Liver (tissue), 8 donors: ENCODE measurements at regions not wholly inside any gene's neighbourhood (a gene's known extent, or its start where the extent isn't known, plus 50 kb on each side); places are given as distances from the start of the nearest gene placed in this dataset.

Experiments
- DNase-seq: peaks from one replicate; pipeline ENCODE4 v3.0.0-alpha.2; 2017; ENCODE audit warnings: low spot score
- H3K27ac ChIP-seq, 2 donors: one replicate each; pipeline ENCODE4 v1.7.0; 2013; ENCODE audit warnings: inconsistent platforms in 2 of 2, low read length in 2 of 2, control low read depth in 1 of 2, low read depth in 1 of 2, mild to moderate bottlenecking in 1 of 2
- H3K27me3 ChIP-seq, 4 donors: one replicate each; pipeline versions ENCODE4 v1.6.1 to v1.7.0; 2013; ENCODE audit warnings: low read length in 3 of 4, inconsistent platforms in 1 of 4, mild to moderate bottlenecking in 1 of 4, moderate library complexity in 1 of 4; ENCODE audit not compliant: control insufficient read depth in 4 of 4, insufficient read depth in 4 of 4
- H3K36me3 ChIP-seq, 4 donors: one replicate each; pipeline versions ENCODE4 v1.6.1 to v1.7.0; 2013; ENCODE audit warnings: low read length in 3 of 4, mild to moderate bottlenecking in 3 of 4, low read depth in 1 of 4, moderate library complexity in 1 of 4; ENCODE audit not compliant: control insufficient read depth in 4 of 4, insufficient read depth in 3 of 4
- H3K4me1 ChIP-seq, 4 donors: one replicate each; pipeline versions ENCODE4 v1.6.1 to v1.7.0; 2013; ENCODE audit warnings: low read length in 3 of 4, mild to moderate bottlenecking in 3 of 4, moderate library complexity in 1 of 4; ENCODE audit not compliant: control insufficient read depth in 4 of 4, insufficient read depth in 4 of 4
- H3K4me3 ChIP-seq, 3 donors: one replicate each; pipeline versions ENCODE4 v1.6.1 to v1.7.0; 2013; ENCODE audit warnings: low read length in 3 of 3, control low read depth in 1 of 3, low read depth in 1 of 3, mild to moderate bottlenecking in 1 of 3
- H3K9ac ChIP-seq, 2 donors: one replicate each; pipeline ENCODE4 v1.7.0; 2013; ENCODE audit warnings: low read length in 2 of 2, mild to moderate bottlenecking in 2 of 2, moderate library complexity in 2 of 2, control low read depth in 1 of 2, low read depth in 1 of 2
- H3K9me3 ChIP-seq, 4 donors: one replicate each; pipeline versions ENCODE4 v1.6.1 to v1.7.0; 2013; ENCODE audit warnings: low read length in 3 of 4; ENCODE audit not compliant: control insufficient read depth in 4 of 4
- CTCF ChIP-seq: fragments of 150-350 bp; IDR thresholded peaks from 2 replicates; pipeline ENCODE4 v1.5.1; 2017; ENCODE audit warnings: improper control_type of control experiment, low read depth, low read length; ENCODE audit not compliant: missing input control
- FOXA2 ChIP-seq: IDR thresholded peaks from 2 replicates; pipeline ENCODE4 v1.6.1; 2016; ENCODE audit warnings: antibody characterized with exemption
- HNF4G ChIP-seq: IDR thresholded peaks from 2 replicates; pipeline ENCODE4 v1.6.1; 2016; ENCODE audit warnings: antibody characterized with exemption
- JUND ChIP-seq, 2 donors: IDR thresholded peaks; 2 replicates each; pipeline ENCODE4 v1.6.1; 2016; ENCODE audit warnings: antibody characterized with exemption in 2 of 2
- MAX ChIP-seq: IDR thresholded peaks from 2 replicates; pipeline ENCODE4 v1.6.1; 2016; ENCODE audit warnings: antibody characterized with exemption
- RAD21 ChIP-seq, 2 donors: IDR thresholded peaks; 2 replicates each; pipeline ENCODE4 v1.6.1; 2016; ENCODE audit warnings: antibody characterized with exemption in 2 of 2, mild to moderate bottlenecking in 2 of 2
- SP1 ChIP-seq: IDR thresholded peaks from 2 replicates; pipeline ENCODE4 v1.6.1; 2018; ENCODE audit warnings: antibody characterized with exemption, mild to moderate bottlenecking
- TAF1 ChIP-seq: conservative IDR thresholded peaks from 2 replicates; pipeline ENCODE4 v1.6.1; 2016; ENCODE audit warnings: antibody characterized with exemption, mild to moderate bottlenecking
- YY1 ChIP-seq: IDR thresholded peaks from 2 replicates; pipeline ENCODE4 v1.6.1; 2016; ENCODE audit warnings: antibody characterized with exemption, mild to moderate bottlenecking
- WGBS: extraction: QIAGEN DNeasy Blood & Tissue Kit; methylation state at CpG from one replicate; pipeline ENCODE4 v1.1.7; 2013; 5-methylcytosine and 5-hydroxymethylcytosine counted together
- donor health status: healthy.
- donor health status: healthy.
- donor health status: healthy.
- donor health status: healthy.
- donor health status: healthy.

- H3K27ac ChIP-seq = peak overlapping the region; percentile 36 to 44
These were observed 86.9 kb upstream of the TCF12 start for GRCh38 chr15:56831467-56832005.

GRCh38 chr15:56824175-56824574 is 90.9 kb upstream of the ZNF280D start:
- Histone ChIP-seq H3K4me3 (no peak overlapping the region), H3K27ac (no peak overlapping the region), H3K9me3 (no peaks in the 10 kb centered on the region), H3K9ac (no peak overlapping the region), H3K4me1 (no peaks in the 10 kb centered on the region), H3K36me3 (no peaks in the 10 kb centered on the region), H3K27me3 (no peaks in the 10 kb centered on the region)
- WGBS = 98% methylated on average over 2 of the region's 2 CpGs
- TF ChIP-seq SP1 = no peak
- no peak for TF ChIP-seq RAD21 (IDR thresholded peaks at IDR 0.05)
- no peak for TF ChIP-seq HNF4G
- TF ChIP-seq TAF1 = no peak
- TF ChIP-seq JUND (IDR thresholded peaks at IDR 0.05) = no peak
- TF ChIP-seq YY1 = no peak
- DNase-seq = no peak

More at GRCh38 chr15:56831467-56832005, 86.9 kb upstream of the TCF12 start:
- Histone ChIP-seq H3K27me3 (no peaks in the 10 kb centered on the region), H3K4me1 (peaks cover 6 to 21% (median 13%) of the 10 kb centered on the region in 4 donors), H3K36me3 (no peaks in the 10 kb centered on the region), H3K9me3 (no peaks in the 10 kb centered on the region), H3K4me3 (no peak overlapping the region), H3K9ac (no peak overlapping the region)
- 85% methylated on average over 3 of the region's 3 CpGs for WGBS
- DNase-seq = no peak
- TF ChIP-seq YY1 = no peak
- TF ChIP-seq TAF1 = no peak
- TF ChIP-seq MAX = no peak
- no peak for TF ChIP-seq FOXA2
- no peak for TF ChIP-seq SP1
- no peak for TF ChIP-seq CTCF

- no peaks in the 10 kb centered on the region for H3K9me3 ChIP-seq
- peak; percentile 58 for DNase-seq
- H3K4me3 ChIP-seq = no peak overlapping the region
- no peaks in the 10 kb centered on the region for H3K36me3 ChIP-seq
- WGBS = 22% methylated on average over 3 of the region's 3 CpGs
- no peak overlapping the region for H3K9ac ChIP-seq
- H3K4me1 ChIP-seq = no peaks in the 10 kb centered on the region
- H3K27ac ChIP-seq = no peak overlapping the region
- TF ChIP-seq RAD21 (IDR thresholded peaks at IDR 0.05) = peak; percentile 96 to 99
- no peak for TF ChIP-seq TAF1
- TF ChIP-seq CTCF = peak; percentile 85
- no peaks in the 10 kb centered on the region for H3K27me3 ChIP-seq
These were observed 88.6 kb upstream of the ZNF280D start for GRCh38 chr15:56821721-56822425.
